GM19397 (cell line): ENCODE measurements at regions not wholly inside any gene's neighbourhood (a gene's known extent, or its start where the extent isn't known, plus 50 kb on each side); places are given as distances from the start of the nearest gene placed in this dataset.
"Not testable (repeated sequence)": the region's sequence is repeated elsewhere in the genome, so short reads cannot be mapped to it uniquely, and the experiment has no call there.

Experiments used
- ATAC-seq: cut with Tn5 transposase; IDR thresholded peaks from one replicate; pipeline ENCODE4 v1.9.1; 2021; ENCODE audit warnings: mild to moderate bottlenecking, moderate library complexity; ENCODE audit not compliant: unreplicated experiment

DNA sequence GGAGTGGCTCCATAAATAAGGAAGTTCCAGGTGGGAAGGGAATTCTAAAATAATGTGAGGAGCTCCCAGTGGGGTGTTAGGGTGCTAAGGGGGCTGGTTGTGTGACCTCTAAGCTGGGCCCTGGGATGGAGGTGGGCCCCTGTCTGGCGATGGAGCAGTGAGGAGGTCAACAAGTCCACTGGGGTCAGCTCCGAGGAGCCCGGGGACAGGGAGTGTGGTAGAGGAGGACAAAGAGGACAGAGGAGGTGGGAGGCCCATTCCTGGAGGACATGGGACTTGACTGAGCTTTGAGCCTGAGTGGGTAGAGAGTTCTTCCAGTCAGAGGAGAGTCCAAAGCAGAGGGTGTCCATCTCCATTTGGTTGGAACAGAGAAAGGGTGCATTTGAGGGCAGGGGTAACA, 390.2 kb downstream of the TSHZ3 start:
- ATAC-seq = no peak

DNA sequence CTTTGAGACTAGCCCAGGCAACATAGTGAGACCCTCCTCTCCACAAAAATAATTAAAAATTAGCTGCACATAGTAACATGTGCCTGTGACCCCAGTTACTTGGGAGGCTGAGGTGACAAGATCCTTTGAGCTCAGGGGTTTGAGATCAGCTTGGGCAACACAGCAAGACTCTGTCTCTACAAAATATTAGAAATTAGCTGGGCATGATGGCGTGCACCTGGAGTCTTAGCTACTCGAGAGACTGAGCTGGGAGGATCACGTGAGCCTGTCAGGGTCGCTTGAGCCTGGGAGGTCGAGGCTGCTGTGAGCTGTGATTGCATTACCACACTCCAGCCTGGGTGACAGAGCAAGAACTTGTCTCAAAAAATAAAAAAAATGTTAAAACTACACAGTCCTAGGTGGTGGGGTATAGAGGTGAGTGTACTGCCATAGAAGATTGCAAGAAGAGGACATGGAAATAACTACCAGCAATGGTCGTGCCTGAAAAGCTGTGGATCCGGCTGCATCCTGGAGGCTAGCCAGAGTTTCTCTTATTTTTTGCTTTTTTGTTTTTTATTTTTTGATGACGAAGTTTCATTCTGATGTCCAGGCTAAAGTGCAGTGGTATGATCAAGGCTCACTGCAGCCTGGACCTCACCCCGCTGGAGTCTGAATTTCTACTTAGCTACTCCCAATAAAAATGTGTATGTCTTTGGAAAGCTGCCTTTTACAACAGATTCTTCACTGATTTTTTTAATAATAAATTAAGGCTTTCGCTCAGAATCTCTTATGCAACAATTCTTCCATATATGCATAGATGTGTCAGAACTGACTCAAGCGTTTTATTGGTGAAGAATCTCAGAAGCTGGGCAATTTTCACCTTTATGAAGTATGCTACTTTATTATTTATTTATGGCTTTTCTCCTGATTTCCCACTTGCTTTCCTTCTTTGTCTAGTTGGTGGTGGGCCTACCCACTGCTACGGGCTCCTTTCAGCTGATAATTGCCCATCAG, 393.8 kb downstream of the TSHZ3 start:
- no peak for ATAC-seq

DNA sequence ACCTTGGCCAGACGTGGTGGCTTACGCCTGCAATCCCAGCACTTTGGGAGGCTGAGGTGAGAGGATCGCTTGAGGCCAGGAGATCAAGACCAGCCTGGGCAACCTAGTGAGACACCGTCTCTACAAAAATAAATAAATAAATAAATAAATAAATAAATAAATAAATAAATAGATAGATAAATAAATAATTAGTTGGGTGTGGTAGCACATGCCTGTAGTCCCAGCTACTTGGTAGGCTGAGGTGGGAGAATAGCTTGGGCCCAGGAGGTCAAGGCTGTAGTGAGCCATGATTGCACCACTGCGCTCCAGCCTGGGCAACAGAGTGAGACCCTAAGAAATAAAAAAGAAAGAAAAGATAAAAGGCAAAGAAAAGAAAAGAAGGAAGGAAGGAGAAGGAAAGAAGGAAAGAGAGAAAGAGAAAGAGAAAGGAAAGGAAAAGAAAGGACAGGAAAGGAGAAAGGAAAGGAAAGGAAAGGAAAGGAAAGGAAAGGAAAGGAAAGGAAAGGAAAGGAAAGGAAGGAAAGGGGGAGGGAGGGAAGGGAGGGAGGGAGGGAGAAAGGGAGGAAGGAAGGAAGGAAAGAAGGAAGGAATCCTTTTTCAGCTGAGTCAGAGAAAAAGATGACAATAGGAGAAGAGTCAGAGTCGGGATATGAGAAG, 404.8 kb downstream of the TSHZ3 start:
- ATAC-seq = not testable (repeated sequence)

DNA sequence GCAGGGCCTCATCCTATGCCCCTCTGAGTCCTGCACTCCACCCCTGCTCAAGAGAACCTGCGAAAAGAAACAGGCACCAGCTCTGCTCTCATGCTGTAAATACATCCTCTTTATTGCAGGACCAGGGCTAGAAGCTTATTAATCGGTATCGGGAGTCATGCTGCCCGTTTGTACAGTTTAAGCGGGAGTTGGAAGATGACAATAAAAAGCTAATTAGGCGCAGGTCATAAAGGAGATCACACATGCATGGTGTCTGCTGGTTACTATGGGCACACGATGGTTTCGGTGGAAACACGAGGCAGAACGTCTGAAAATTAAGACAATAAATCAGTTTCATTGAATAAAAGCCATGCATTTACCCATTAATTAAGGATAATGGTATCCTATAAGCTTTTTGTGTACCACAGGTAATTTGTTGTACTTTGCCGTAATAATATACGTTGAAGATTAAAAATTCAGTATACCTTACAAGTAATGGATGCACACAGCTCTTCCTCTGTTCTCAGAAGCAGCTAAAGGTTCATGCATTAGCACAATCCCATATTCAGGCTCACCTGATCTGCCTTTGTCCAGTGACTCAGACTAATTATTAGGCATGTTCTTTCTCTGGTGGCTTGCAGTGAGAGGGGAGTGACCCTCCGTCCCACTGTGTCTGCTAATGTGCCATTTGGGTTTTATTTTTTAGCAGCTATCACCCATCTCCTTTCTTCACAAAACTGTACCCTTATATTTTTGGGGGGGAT, 406.0 kb downstream of the TSHZ3 start:
- no peak for ATAC-seq

DNA sequence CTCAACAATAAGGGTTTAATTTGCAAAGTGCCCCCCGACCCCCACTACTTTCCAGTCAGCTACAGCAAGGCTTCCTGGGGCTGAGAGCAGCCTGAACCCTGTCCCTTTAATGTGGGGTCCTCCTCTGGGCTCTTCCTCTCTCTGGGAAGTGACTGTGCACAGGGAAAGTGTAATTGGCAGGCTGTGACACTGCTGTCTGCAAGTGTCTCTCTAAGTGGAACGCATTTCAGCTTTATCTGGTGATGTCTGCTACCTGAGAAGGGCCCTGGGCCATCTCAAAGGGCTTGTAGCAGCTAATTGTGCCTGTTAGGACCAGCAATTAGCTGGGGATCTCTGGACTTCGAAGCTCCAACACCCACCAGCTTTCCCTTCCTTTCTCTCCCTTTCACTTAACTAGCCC, 406.6 kb downstream of the TSHZ3 start:
- no peak for ATAC-seq

DNA sequence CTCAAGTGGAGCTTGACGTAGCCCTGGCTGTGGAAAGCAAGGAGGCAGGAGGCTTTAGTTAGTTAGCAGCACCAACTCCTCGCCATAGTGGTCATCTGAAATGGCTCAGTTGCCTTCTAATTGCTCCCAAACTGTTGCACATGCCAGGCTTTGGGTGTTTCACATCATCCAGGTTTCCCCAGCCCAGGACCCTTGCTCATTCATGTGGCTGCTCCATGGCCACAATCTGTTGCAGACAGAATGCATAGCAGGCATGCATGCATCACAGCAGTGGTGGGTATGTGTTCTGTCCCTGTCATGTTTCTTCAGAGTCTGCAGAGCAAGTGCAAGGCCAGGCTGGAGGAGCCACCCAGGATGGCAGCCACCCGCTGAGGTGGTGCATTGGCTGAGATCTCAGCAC, 407.6 kb downstream of the TSHZ3 start:
- ATAC-seq = no peak

DNA sequence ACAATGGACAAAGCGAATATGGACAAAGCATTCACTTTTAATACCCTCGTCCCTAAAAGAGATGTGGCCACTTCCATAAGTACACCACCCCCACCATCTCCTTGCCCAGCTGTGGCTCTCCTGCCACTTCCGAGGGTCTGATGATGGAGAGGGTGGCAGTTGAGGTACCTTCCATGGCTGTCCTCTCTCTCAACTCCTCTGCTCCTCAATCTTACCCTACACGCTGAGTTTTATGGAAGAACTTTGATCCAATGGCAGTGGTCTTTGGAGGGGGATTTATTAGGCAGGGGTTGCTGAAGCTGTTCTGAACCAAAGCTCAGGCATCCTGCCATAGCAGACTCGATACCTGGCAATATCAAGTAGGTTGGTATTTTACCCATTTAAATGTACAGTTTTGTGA, 413.0 kb downstream of the TSHZ3 start:
- no peak for ATAC-seq

DNA sequence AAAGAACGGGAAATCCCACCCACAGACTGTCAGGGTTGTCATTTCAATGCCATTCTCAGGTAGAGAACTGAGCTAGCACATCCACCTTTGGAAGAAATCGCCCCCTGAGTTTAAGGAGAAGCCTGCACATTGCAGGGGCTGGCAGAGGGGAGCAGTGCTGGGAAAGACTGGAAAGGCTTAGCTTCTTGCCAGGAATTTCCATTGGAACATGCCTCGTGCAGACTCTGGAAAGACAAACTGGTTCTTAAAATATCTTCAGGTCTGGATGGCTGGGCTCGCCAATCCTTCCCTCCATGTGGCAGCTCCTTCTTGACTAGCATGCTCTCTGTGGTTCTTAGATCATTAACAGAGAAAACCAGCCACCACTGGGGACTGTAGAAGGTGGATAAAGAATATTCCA, 414.1 kb downstream of the TSHZ3 start:
- ATAC-seq = no peak

DNA sequence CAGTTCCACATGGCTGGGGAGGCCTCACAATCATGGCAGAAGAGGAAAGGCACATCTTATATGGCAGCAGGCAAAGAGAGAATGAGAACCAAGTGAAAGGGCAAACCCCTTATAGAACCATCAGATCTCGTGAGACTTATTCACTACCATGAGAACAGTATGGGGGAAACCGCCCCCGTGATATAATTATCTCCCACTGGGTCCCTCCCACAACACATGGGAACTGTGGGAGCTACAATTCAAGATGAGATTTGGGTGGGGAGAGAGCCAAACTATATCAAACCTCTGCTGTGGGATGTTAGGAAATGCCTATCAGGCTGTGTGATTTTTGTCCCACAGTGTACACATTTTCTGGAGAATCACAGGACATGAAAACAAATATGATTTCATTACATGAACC, 415.8 kb downstream of the TSHZ3 start:
- not testable (repeated sequence) for ATAC-seq

DNA sequence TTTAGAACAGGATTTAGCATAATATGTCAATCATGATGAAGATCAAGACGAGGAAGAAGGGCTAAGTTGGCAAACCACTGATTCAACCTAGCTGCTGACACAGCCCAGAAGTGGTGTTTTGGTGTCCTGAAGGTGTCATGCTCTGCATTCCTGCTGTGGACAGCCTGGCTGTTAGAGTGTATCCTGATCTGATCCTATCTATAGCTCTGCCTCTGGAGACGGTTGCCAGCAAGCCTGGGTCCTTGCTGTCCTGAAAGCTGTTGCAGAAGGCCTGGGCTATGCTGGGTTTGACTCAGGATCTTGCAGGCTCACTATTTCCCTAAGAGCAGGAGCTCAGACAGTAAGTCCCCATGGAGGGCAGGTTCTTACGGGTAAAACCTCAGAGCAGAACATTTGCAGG, 416.4 kb downstream of the TSHZ3 start:
- no peak for ATAC-seq

DNA sequence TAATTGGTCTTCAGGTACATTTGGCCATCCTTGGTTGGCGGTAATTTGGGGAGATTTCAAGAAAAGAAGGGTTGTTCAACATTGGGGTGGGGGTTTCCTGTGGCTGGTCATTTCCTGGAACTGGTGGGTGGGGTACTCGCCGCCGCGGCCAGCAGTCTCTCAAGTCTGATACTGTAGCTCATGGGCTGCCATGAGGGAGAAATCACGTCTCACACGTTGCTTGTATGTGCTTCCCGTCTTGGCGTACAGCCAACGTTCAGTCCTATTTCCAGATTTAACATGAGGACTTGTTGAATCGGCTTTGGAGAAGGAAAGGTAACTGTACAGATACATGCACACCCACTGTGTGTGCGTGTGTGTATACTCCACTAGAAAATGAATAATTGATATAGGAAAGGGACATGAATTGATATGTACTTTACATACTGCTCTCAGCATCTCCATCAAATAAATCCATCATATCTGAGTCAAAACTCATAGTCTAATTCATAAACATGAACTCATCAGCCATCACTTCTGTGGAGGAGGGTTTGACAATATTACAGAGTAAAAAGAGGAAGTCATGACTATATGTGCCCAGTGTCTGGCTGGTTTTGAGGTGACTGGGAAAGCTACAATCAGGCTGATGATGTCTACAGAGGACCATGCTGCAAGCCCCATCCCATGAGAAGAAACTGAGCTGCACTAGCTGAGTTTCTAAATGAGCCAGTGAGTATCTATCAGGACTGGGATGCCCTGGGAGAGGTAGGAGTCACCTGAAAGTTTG, 418.1 kb downstream of the TSHZ3 start:
- no peak for ATAC-seq

DNA sequence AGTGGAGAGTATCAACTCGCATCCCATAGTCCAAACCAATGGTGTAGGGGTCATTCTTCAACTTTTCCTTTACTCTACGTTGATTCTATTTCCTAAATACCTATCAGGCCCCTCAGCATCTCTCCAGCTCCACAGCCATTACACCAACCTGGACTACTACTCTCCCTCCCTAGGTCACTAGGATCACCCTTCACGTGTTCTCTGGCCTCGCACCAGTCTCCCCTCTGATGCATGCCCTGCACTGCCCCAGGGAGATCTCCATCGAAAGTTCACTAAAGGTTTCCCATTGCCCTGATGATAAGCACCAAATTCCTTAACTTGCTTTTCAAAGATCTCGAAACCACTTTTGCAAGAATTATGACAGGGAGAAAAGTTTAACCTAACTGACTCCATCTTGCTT, 421.5 kb downstream of the TSHZ3 start:
- no peak for ATAC-seq

DNA sequence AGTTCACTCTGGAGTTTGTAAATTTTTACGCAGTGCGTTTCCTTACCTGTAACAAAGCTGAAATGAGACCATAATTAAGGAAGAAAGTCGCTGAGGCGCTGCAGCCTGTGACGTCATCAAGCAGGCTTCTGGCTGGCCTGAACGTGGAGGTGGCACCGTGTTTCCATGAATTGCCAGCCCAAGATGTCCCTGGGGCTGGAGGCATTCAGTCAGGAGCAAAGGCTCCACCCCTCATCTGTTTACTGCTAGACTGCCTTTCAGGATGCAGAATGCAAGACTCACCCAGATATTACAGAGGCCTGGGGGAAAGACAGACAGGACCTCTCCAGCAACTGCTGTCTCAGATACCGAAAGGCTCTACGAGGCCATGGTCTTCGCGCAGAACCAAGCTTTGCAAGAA, 424.6 kb downstream of the TSHZ3 start:
- no peak for ATAC-seq

DNA sequence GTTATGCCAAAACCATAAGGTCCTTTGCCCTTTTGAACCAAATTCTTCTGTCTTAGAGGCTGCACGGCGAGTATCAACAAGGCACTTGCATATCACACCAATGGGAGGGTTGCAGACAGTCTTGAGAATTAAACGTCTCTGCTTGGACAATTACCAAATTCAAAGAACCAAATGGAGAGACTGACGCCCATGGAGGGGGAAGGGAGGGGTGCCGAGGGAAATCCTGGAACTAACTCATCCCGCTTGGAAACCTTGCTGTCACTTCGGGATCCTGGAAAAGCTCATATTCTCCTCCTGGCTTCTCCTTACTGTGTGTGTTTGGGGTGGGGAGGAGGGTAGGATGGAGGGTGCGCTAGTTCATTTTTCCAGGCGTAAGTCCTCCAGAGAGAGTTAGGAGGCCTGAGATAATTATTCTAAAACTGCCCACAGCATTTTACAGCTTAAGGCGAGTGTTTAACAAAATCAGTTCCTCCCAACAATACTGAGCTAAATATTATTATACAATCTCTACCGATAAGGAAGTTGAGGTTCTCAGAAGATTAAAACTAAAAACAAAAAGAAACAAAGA, 425.1 kb downstream of the TSHZ3 start:
- ATAC-seq = no peak

DNA sequence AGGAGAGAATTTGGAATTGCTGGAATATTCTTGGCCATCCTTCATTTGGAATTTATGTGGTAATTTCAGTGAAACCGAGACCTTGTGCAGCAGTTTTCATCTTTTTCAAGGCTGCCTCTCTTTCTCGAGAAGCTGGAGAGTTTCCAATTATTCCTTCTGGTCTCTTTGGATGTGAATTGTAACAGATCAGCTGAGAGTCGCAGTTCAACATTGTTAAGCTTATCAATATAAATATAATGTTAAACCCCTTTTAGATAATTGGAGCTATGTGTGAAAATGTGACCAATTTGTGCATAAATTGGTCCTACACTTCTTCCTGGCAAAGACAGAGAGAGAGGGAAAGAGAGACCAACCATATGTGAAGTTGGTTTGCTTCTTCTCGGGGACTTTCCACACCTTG, 425.6 kb downstream of the TSHZ3 start:
- ATAC-seq = no peak

DNA sequence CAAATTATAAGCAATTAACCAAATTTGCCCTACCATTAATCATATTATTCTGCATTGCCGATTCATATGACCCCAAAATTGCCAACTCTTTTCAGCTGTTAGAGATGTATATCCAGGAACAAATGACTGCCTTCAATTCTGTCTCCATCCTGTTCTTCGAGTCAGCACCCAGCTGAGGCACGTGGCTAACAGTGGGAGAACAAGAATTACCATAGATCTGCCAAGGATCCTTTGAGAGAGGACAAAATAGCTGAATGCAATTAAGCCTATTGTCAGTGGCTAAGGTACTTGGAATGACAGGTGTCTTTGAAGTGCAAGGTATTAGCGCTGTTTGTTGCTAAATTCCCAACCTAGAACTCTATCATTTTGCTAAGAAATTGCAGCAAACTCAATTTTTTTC, 426.1 kb downstream of the TSHZ3 start:
- no peak for ATAC-seq

DNA sequence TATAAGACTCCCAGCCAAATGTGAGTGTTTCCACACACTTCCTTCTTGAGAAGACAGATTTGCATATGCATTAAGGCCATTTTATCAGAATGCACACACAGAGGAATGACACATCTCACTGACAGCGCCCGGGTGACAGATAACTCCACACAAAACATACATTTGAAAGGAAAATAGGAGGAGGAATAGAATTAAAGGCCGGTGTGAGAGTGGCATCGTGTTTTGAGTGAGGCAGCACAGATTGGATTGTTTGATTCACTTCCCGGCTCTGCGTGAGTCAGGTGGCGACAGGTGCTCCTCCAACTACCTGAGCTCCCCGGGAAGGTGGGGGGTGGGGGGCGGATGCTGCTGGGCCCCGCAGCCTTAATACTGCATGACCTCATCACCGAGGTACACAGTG, 429.0 kb downstream of the TSHZ3 start:
- no peak for ATAC-seq

DNA sequence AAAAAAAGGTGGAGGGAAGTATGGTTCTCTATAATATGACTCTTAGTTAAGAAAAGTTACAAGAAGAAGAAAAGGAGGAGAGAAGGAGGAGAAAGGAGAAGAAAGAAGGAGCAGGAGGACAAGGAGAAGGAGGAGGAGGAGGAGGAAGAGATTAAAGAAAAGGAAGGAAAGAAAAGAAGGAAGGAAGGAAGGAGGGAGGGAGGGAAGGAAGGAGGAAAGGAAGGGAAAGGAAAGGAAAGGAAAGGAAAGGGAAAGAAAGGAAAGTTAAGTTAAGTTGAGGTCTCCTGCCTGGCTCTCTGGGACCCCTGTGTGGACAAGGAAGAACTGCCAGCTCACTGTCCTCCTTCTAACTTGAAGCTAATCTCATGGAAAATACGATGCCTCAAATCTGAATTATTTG, 429.5 kb downstream of the TSHZ3 start:
- ATAC-seq = no peak

DNA sequence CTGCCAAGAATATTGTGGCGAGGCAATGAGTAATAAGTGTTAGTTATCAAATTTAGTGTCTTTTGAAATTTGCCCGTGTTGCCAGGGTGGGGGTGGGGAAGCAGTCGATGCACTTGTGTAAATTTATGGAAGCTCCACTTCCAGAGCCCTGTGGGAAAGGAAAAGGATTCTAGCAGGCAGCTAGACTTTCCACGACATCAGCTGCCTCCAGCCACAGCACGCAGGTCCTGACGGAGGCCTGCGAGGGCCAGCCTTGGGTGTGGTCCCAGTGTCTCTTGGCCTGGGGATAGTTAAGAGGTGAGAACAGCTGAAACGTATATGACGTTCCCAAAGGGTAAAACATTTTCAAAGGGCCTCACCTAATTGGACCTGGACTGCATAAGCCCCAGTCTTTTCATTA, 433.0 kb downstream of the TSHZ3 start:
- no peak for ATAC-seq

DNA sequence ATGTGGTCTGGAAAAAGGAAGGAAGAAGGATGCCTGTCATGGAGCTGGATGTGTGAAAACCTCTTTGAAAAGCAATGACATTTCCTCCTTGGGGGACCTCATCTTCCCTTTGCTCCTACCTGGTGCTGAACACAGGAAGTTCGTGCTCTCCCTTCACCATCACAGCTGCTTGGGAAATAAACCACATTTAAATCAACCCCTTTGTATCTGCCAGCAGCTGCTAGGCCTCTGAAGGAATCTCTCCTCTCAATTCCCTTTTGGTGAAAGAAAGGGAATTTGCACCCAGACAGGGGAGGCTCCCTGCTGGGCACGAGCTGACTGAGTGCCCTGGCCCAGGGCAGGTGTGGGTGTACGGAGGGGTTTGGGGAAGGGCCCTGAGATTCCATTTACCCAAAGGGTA, 437.7 kb downstream of the TSHZ3 start:
- ATAC-seq = no peak
